ENCODE measurements at regions not wholly inside any gene's neighbourhood (a gene's known extent, or its start where the extent isn't known, plus 50 kb on each side); places are given as distances from the start of the nearest gene placed in this dataset.
"Not testable (repeated sequence)": the region's sequence is repeated elsewhere in the genome, so short reads cannot be mapped to it uniquely, and the experiment has no call there.

DNA sequence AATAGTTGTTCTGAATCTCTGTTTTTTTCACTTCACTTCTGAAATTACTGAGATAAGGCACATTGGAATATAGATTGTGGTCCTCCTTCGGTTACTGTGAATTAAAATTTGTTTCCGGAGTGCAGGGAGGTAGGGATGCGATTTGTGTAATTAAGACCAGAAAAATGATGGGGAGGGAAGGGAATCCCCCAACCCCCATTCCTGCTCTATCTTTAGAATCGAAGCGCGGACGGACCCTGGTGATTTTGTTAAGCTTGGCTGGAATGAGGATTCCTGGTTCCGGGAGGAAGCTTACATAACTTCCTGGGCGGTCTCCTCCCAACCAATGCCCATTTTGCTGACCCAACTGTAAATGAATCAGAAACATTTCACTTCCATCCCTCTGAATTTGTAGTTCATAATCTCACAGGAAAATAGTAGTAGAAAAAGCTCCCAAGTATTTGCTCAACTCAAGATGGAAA lies 220.1 kb upstream of the MSX2 start:
- Mint-ChIP-seq H3K9me3 (peaks cover 7 to 12% (median 7%) of the 10 kb centered on the region in 3 donors), H3K27ac (no peak overlapping the region), H3K4me3 (no peak overlapping the region), H3K4me1 (no peaks in the 10 kb centered on the region), H3K27me3 (no peaks in the 10 kb centered on the region), H3K36me3 (no peaks in the 10 kb centered on the region)

DNA sequence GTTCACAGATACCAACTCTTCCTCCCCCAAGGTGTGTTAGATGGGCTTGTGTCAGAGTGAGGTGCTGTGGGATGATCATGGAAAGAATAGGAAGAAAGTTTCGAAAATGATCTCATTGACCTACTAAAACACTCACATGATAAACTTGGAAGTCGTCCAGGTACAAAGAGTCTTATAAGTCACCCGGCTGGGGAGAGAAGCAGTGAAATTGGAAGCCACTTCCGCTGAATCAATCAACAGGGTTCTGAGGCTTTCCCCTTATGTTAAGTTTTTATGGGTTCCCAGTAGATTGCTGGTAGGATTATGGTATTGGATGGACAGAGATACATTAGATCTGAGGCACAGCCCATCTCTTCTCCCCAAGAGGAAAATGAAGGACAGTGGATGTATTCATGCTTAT lies 218.8 kb upstream of the MSX2 start:
- H3K4me3 Mint-ChIP-seq: no peak overlapping the region
- H3K27me3 Mint-ChIP-seq: no peaks in the 10 kb centered on the region

DNA sequence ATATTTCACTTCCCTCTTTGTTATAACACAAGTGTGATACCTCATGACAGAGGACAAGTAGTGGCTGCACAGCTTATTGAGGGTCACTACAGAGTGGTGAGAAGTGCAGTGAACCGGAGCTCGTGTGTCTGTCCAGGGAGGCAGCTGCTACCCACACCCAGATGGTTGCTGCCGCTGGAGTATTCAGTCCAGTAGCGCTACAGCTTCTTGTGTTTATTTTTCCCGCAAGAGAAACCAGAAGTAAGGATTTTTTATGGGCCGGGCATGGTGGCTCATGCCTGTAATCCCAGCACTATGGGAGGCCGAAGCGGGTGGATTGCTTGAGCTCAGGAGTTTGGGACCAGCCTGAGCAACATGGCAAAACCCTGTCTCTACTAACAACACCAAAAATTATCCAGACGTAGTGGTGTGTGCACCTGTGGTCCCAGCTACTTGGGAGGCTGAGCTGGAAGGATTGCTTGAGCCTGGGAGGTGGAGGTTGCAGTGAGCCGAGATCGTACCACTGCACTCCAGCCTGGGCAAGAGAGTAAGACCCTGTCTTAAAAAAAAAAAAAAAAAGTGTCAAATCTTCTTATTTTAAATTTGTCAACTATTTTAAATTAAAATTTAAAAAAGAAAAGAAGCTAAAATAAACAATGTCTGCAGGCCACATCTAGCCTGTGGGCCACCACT lies 213.5 kb upstream of the MSX2 start:
- not testable (repeated sequence) for H3K4me1 Mint-ChIP-seq, H3K4me3 Mint-ChIP-seq, H3K27me3 Mint-ChIP-seq, H3K9me3 Mint-ChIP-seq, H3K36me3 Mint-ChIP-seq, H3K27ac Mint-ChIP-seq

More for the DNA sequence above, 218.8 kb upstream of the MSX2 start:
- no peaks in the 10 kb centered on the region for H3K4me1 Mint-ChIP-seq
- H3K36me3 Mint-ChIP-seq: no peaks in the 10 kb centered on the region
- H3K9me3 Mint-ChIP-seq: peaks cover 0 to 7% (median 7%) of the 10 kb centered on the region in 3 donors
- H3K27ac Mint-ChIP-seq: no peak overlapping the region

DNA sequence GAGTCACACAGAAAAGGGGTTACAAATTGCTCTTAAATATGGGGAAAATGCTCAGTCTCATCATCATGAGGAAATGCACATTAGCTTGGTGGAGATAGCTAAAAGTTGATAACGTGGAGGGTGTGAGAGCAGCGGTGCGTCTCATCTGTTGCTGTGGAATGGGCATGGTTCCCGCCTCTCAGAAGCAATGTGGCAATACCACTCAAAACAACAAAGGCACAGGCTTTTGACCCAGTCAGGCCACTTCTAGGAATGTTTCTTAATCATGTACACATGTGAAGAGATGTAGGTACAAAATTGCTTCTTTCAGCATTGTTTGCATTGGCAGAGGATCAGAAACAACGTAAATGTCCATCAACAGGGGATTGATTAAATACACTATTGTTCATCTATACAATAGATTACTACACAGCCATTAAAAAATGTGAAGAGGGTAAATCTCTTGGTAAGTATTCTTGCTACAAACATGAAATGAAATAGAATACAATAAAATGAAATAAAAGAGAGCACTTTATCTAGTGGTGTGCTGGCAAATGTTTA lies 212.6 kb upstream of the MSX2 start:
- no peak overlapping the region for H3K27ac Mint-ChIP-seq
- H3K9me3 Mint-ChIP-seq: peaks cover 1 to 5% (median 4%) of the 10 kb centered on the region in 3 donors
- H3K4me3 Mint-ChIP-seq: no peak overlapping the region
- no peaks in the 10 kb centered on the region for H3K4me1 Mint-ChIP-seq
- no peaks in the 10 kb centered on the region for H3K36me3 Mint-ChIP-seq
- H3K27me3 Mint-ChIP-seq: no peaks in the 10 kb centered on the region

DNA sequence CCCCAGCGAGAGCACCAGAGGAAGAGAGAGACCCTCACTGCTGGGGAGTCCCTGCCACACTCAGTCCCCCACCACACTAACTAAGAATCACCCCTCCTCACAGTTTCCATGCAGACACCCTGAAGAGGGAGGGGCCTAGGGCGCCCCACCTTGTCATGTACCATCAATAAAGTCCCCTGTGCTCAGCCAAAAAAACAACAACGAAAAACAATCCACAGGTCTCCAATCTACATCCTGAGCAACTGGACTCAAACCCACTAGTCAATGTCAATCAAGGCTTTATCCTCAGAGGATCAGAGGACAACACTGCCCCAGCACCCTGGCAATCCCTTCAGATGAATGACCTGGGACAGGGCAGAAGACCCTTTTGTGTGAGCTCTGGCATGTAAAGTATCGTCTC lies 210.1 kb upstream of the MSX2 start:
- H3K36me3 Mint-ChIP-seq: no peaks in the 10 kb centered on the region
- peaks cover 0 to 11% (median 3%) of the 10 kb centered on the region in 3 donors for H3K9me3 Mint-ChIP-seq
- H3K4me3 Mint-ChIP-seq: no peak overlapping the region
- H3K4me1 Mint-ChIP-seq: no peaks in the 10 kb centered on the region
- H3K27me3 Mint-ChIP-seq: no peaks in the 10 kb centered on the region
- H3K27ac Mint-ChIP-seq: no peak overlapping the region

DNA sequence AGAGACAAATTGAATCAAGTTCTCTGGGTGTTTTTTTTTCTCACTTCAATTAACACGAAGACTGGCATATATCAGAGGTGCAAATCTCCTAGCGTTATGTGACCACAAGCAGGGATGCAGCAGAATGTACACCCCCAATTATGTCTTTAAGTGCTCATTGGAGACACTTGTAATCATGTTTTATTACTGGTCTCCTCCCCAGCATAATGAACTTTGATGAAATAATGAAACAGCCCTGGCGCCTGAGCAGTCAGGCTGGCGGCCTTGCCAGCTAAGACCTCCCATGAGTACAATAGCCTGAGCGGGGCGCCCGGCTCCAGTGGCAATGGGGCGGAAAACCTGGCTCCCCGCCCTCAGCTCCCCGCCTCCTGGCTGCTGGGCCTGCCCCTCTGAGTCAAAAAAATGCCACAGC lies 209.4 kb upstream of the MSX2 start:
- Mint-ChIP-seq H3K4me1 (no peaks in the 10 kb centered on the region), H3K9me3 (peaks cover 0 to 11% (median 3%) of the 10 kb centered on the region in 3 donors), H3K36me3 (no peaks in the 10 kb centered on the region), H3K4me3 (no peak overlapping the region), H3K27me3 (no peaks in the 10 kb centered on the region), H3K27ac (no peak overlapping the region)

DNA sequence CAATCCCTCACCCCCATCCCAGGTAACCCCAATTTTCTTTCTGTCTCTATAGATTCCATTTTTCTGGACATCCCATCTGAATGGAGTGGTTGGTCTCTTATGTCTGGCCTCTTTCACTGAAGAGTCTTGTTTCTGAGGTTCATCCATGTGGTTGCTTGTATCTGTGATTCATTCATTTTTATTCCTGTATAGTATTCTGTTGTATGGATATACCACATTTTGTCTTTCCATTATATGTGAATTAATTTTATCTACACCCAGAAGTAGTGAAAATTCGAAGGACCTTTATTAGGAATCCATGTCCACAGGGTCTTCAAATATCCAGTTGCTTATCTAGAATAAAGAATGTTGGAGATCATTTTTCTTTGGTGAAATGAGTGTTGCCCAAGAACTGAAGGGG lies 207.6 kb upstream of the MSX2 start:
- H3K36me3 Mint-ChIP-seq: no peaks in the 10 kb centered on the region
- H3K27ac Mint-ChIP-seq: no peak overlapping the region
- H3K4me3 Mint-ChIP-seq: no peak overlapping the region
- H3K9me3 Mint-ChIP-seq: peaks cover 0 to 11% (median 4%) of the 10 kb centered on the region in 3 donors
- H3K4me1 Mint-ChIP-seq: no peaks in the 10 kb centered on the region
- H3K27me3 Mint-ChIP-seq: no peaks in the 10 kb centered on the region

DNA sequence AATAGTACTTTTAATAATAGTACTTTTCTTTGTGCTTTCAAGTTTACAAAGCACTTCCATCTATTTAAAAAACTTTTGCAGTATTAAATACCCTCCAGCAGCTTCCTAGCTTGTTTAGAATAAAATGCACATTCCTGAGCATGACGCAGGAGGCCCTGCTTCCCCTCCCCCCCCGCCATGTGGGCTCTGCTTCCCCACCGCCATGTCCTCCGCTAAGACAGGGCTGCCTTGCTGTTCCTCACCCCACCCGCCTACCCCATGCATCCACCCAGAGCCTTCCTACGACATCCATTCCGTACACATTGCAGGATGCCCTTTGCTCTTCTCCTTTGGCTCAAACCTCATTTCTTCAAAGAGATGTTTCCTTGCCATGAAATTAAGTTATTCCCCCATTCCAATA lies 205.9 kb upstream of the MSX2 start:
- Mint-ChIP-seq H3K4me1 (no peaks in the 10 kb centered on the region), H3K36me3 (no peaks in the 10 kb centered on the region), H3K27ac (no peak overlapping the region), H3K4me3 (no peak overlapping the region), H3K9me3 (peaks cover 0 to 11% (median 4%) of the 10 kb centered on the region in 3 donors), H3K27me3 (no peaks in the 10 kb centered on the region)

DNA sequence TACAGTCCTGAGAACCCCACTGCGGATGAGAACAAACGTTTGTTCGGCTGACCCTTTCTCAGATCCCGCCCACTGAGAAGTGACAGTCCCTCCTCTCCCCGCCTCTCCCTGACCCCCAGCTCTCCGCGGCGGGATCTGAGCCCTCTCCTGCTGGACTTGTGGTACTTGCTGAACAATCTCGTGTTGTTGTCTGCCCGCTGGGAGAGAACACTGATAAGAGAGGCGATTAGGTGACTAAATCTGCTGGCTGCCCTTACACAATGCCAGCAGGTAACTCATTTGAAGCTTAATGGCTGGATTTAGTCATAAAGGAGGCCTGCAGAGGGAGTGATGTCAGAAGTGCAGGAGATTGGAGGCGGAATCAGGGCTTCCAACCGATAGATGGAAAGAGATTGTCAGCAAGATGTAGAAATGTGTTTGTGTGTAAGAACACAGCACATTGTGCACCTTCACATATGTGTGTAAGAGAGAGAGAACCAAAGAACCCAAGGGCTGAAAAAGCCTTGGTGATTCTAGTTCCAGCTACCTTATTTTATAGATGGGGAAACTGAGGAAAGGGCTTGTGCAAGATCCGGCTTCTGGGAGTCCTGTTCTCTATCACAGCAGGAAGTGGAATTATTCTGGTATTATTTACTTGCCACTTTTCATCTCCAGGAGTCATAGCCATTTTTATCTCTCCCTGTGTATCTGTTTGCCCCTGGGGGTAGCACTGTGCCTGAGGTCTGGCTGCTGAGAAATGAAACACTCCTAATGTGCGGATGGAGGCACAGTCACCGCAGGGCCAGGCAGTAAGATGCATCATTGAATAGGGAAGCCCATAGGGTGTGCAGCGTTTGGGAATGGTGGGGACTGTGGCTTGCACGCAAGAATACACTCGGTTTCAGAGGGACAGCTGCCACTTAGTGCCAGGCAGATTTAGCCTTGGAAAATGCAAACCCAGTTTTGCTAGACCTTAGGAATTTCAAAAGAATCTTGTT lies 203.7 kb upstream of the MSX2 start:
- no peaks in the 10 kb centered on the region for H3K27me3 Mint-ChIP-seq
- peaks cover 2 to 18% (median 4%) of the 10 kb centered on the region in 3 donors for H3K9me3 Mint-ChIP-seq
- peak overlapping the region in 1 of 3 donors; percentile 86 for H3K27ac Mint-ChIP-seq
- no peak overlapping the region for H3K4me3 Mint-ChIP-seq
- no peaks in the 10 kb centered on the region for H3K4me1 Mint-ChIP-seq
- no peaks in the 10 kb centered on the region for H3K36me3 Mint-ChIP-seq

DNA sequence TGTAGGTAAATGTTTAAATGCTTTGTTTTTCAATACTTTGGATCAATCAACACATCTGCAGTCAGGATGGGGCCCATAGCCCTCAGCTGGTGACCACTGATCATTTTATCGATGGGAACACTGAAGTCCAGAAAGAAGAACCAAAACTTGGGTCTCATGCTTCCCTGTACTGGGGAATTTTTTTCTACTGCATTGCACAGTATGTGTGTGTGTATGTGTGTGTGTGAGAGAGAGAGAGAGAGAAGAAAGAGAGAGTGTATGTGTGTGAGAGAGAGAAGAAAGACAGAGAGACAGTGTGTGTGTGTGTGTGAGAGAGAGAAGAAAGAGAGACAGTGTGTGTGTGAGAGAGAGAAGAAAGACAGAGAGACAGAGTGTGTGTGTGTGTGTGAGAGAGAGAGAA lies 202.9 kb upstream of the MSX2 start:
- Mint-ChIP-seq H3K27me3 (no peaks in the 10 kb centered on the region), H3K4me1 (no peaks in the 10 kb centered on the region), H3K36me3 (no peaks in the 10 kb centered on the region), H3K27ac (no peak overlapping the region), H3K9me3 (peaks cover 2 to 17% (median 4%) of the 10 kb centered on the region in 3 donors), H3K4me3 (no peak overlapping the region)

DNA sequence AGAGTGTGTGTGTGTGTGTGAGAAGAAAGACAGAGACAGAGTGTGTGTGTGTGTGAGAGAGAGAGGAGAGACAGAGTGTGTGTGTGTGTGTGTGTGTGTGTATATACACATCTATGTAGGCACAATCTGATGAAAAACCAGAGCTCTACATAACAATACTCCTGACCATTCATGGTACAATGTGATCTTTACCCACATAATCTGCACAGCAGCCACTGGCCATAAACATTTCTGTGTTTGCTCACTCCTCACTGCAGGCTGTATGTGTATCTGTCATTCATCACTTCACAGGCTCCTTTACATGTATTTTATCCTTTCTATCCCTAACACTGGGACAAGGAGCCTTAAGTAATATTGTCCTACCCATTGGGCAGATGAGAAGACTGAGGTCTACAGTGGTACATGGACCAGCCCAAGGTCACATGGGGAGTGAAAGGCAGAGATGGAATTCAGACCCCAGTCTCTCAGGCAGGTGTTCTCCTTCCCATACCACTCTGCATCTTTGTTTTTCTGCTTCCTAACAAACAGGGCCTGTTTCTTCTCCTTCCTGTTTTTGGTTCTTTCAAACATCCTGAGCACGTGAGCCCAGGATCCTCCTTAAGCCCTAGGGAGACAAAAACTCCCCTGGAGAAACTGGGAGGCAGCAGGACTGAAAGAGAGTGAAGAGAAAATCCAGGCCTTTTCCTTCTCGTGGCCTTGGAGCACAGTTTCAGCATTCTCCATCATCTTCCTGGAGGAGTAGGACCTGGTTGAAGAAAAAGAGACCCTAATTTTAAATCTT lies 201.7 kb upstream of the MSX2 start:
- H3K27ac Mint-ChIP-seq: no peak overlapping the region
- H3K4me1 Mint-ChIP-seq: no peaks in the 10 kb centered on the region
- peaks cover 2 to 7% (median 4%) of the 10 kb centered on the region in 3 donors for H3K9me3 Mint-ChIP-seq
- H3K27me3 Mint-ChIP-seq: no peaks in the 10 kb centered on the region
- H3K4me3 Mint-ChIP-seq: peak overlapping the region in 1 of 4 donors; percentile 3
- H3K36me3 Mint-ChIP-seq: no peaks in the 10 kb centered on the region

DNA sequence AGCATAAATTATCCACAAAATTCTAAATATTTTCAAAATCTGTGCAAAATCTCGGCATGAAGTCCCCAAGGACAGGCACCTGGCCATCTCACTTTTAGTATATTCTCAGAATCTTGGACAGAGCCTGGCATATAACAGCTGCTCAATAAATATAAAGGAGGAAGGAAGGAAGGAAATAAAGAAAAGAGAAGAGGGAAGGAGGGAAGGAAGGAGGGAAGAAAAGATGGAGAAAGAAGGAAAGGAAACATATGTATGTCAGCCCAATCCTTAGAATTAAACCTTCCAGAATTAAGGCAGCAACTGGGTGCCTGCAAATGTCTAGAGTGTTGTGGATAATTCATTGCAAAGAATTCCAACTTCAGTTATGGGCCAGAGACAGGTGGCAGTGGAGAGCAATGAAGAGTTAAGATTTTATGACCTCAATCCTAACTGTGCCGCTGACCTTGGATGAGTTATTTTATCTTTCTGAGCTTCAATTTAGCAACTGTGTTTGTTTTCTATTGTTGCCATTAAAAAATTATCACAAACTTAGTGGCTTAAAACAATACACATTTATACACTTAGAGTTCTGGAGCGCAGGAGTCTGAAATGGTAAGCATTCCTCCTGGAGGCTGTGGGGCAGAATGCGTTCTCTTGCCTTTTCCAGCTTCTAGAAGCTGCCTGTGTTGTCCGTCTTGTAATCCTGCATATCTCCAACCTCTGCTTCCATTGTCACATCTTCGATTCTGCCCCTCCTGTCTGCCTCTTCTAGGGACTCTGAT lies 200.9 kb upstream of the MSX2 start:
- H3K9me3 Mint-ChIP-seq: peaks cover 2 to 7% (median 4%) of the 10 kb centered on the region in 3 donors

DNA sequence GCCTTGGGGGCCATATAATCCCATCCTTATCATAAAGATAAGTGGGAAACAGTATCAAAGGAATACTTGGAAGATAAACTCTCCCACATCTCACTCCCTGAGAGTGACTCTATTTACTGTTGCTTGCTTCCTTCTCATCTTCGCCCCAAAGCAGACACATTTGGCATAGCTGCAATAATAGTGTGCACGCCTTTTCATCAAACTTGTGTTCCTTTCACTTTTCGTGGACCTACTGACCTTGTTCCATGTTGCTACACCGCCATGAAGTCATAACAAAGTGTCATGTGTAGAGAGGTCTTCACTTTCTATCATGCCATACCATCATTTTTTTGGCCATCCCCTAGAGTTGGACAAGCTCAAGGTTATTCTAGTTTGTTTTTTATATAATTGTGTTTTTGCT lies 200.0 kb upstream of the MSX2 start:
- H3K4me1 Mint-ChIP-seq: no peaks in the 10 kb centered on the region
- peaks cover 2 to 7% (median 2%) of the 10 kb centered on the region in 3 donors for H3K9me3 Mint-ChIP-seq
- H3K4me3 Mint-ChIP-seq: no peak overlapping the region
- no peaks in the 10 kb centered on the region for H3K27me3 Mint-ChIP-seq
- H3K27ac Mint-ChIP-seq: no peak overlapping the region
- no peaks in the 10 kb centered on the region for H3K36me3 Mint-ChIP-seq

More for the DNA sequence above, 200.9 kb upstream of the MSX2 start:
- Mint-ChIP-seq H3K36me3 (no peaks in the 10 kb centered on the region), H3K4me3 (peak overlapping the region in 2 of 4 donors; percentile 3 to 13), H3K4me1 (no peaks in the 10 kb centered on the region), H3K27ac (no peak overlapping the region), H3K27me3 (no peaks in the 10 kb centered on the region)

DNA sequence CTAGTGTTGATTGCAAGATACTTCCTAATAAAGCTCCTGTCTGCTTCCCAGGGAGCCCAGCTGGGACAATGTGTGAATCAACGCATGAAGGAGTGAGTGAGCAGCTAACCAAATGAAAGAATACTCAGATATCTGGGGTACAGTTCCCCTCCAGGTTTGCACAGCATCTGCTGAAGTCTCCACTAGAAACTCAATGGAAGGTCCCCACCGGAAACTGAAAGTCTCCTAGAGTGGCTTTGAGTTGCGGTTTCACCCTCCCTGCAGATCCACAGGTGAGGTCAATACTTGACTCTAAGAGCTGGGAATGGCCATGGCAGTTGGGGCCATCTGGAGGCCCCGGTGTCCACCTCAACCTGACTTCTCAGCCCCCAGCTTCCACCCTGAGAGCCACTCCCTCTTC lies 198.2 kb upstream of the MSX2 start:
- Mint-ChIP-seq H3K27me3 (peaks cover 1% of the 10 kb centered on the region), H3K27ac (no peak overlapping the region), H3K4me1 (no peaks in the 10 kb centered on the region), H3K9me3 (peaks cover 0 to 7% (median 2%) of the 10 kb centered on the region in 3 donors), H3K4me3 (no peak overlapping the region), H3K36me3 (no peaks in the 10 kb centered on the region)

All from IgD-negative memory B cell (primary cell).